Stimulated activated naive B cell treated with anti-CD40 and anti-IgM and Interleukin-4, amounts not matched to agents 10 μg/mL and 1 μg/mL and 100 μg/mL, for 72 hours (primary cell): ENCODE measurements at regions not wholly inside any gene's neighbourhood (a gene's known extent, or its start where the extent isn't known, plus 50 kb on each side); places are given as distances from the start of the nearest gene placed in this dataset.

Experiments
- ATAC-seq, 2 donors: fragments of 150-1000 bp; cut with Tn5 transposase; replicated peaks; 2 replicates each; pipeline ENCODE4 v1.10.0; 2021; ENCODE audit warnings: moderate library complexity in 1 of 2
- DNase-seq: peaks from one replicate; pipeline ENCODE4 v3.0.0; 2021
- H3K27ac Mint-ChIP-seq: one replicate; pipeline ENCODE4 v1.8.0; 2022; ENCODE audit warnings: mild to moderate bottlenecking, mixed read lengths
- H3K27me3 Mint-ChIP-seq, 2 donors: one replicate each; pipeline ENCODE4 v1.8.0; 2022; ENCODE audit warnings: mixed read lengths in 2 of 2
- H3K36me3 Mint-ChIP-seq, 2 donors: one replicate each; pipeline ENCODE4 v1.8.0; 2022; ENCODE audit warnings: mixed read lengths in 2 of 2, mild to moderate bottlenecking in 1 of 2
- H3K4me1 Mint-ChIP-seq, 2 donors: one replicate each; pipeline ENCODE4 v1.8.0; 2022; ENCODE audit warnings: mixed read lengths in 2 of 2, mild to moderate bottlenecking in 1 of 2
- H3K4me3 Mint-ChIP-seq, 2 donors: one replicate each; pipeline ENCODE4 v1.8.0; 2022; ENCODE audit warnings: mild to moderate bottlenecking in 2 of 2, mixed read lengths in 2 of 2, moderate library complexity in 1 of 2
- H3K9me3 Mint-ChIP-seq, 2 donors: one replicate each; pipeline ENCODE4 v1.8.0; 2022; ENCODE audit warnings: mixed read lengths in 2 of 2, mild to moderate bottlenecking in 1 of 2

- Mint-ChIP-seq H3K9me3 (peaks cover 0 to 1% of the 10 kb centered on the region in 2 donors), H3K27me3 (no peaks in the 10 kb centered on the region)
Measured at GRCh38 chr13:38606699-38607535, 80.0 kb upstream of the FREM2 start.

DNA sequence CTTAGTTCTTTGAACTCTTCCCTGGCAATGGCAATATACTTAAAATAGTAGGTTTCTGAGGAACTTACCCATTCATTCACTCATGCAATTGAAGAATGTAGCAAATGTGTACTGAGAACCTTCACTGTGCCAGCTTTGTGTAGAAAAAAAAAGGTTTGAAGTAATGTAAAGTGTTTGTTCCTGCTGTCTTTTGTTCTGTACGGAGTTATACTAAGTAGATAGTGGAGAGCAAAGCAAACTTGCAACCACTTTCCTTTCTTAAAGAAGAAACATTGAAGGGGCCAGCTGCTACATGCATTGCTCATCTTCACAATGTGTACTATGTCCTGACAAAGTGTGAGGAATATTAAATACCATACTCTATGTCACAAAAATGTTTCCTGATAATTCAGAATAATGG lies 68.9 kb upstream of the FREM2 start:
- no peak for DNase-seq
- no peaks in the 10 kb centered on the region for H3K9me3 Mint-ChIP-seq
- no peaks in the 10 kb centered on the region for H3K36me3 Mint-ChIP-seq
- no peak for ATAC-seq
- no peak overlapping the region for H3K27ac Mint-ChIP-seq
- no peaks in the 10 kb centered on the region for H3K27me3 Mint-ChIP-seq
- no peaks in the 10 kb centered on the region for H3K4me1 Mint-ChIP-seq
- H3K4me3 Mint-ChIP-seq: no peak overlapping the region

More at GRCh38 chr13:38606699-38607535, 80.0 kb upstream of the FREM2 start:
- no peaks in the 10 kb centered on the region for H3K4me1 Mint-ChIP-seq
- H3K36me3 Mint-ChIP-seq: no peaks in the 10 kb centered on the region
- ATAC-seq (no peak), DNase-seq (no peak)
- no peak overlapping the region for H3K27ac Mint-ChIP-seq
- no peak overlapping the region for H3K4me3 Mint-ChIP-seq

- no peak for ATAC-seq
- Mint-ChIP-seq H3K27ac (no peak overlapping the region), H3K9me3 (no peaks in the 10 kb centered on the region), H3K27me3 (no peaks in the 10 kb centered on the region), H3K36me3 (no peaks in the 10 kb centered on the region), H3K4me1 (no peaks in the 10 kb centered on the region), H3K4me3 (no peak overlapping the region)
- DNase-seq: no peak
Measured at GRCh38 chr13:38618336-38618735, 68.5 kb upstream of the FREM2 start.

GRCh38 chr13:38618881-38619280 lies 68.0 kb upstream of the FREM2 start:
- Mint-ChIP-seq H3K36me3 (no peaks in the 10 kb centered on the region), H3K27me3 (no peaks in the 10 kb centered on the region), H3K9me3 (no peaks in the 10 kb centered on the region), H3K4me1 (no peaks in the 10 kb centered on the region), H3K4me3 (no peak overlapping the region), H3K27ac (no peak overlapping the region)
- DNase-seq (no peak), ATAC-seq (no peak)

- Mint-ChIP-seq H3K4me1 (no peaks in the 10 kb centered on the region), H3K36me3 (no peaks in the 10 kb centered on the region), H3K27me3 (no peaks in the 10 kb centered on the region), H3K4me3 (no peak overlapping the region), H3K9me3 (peaks cover 0 to 2% of the 10 kb centered on the region in 2 donors), H3K27ac (no peak overlapping the region)
- DNase-seq: no peak
- ATAC-seq: no peak
Measured at GRCh38 chr13:38620876-38621275, 66.0 kb upstream of the FREM2 start.

DNA sequence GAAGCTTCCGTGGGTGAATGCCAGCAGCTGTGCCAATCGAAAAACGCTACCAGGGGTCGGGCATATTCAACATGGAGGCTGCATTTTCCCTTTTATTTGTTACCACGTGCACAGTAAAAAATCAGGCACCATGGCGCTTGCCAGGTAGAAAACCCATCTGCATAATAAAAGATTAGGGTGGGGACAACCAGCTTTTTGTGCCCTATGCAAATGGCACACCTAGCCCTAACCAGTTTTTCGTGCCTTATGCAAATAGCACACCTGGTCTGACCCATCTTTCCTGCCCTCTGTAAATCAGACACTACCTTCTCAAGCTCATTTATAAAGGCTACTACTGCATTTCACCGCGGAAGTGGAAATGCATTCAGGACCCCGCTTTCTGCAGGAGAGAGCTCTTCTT lies 62.1 kb upstream of the FREM2 start:
- Mint-ChIP-seq H3K36me3 (no peaks in the 10 kb centered on the region), H3K27me3 (no peaks in the 10 kb centered on the region), H3K4me1 (no peaks in the 10 kb centered on the region), H3K4me3 (no peak overlapping the region), H3K9me3 (peaks cover 0 to 2% of the 10 kb centered on the region in 2 donors), H3K27ac (no peak overlapping the region)
- ATAC-seq (no peak), DNase-seq (no peak)

DNA sequence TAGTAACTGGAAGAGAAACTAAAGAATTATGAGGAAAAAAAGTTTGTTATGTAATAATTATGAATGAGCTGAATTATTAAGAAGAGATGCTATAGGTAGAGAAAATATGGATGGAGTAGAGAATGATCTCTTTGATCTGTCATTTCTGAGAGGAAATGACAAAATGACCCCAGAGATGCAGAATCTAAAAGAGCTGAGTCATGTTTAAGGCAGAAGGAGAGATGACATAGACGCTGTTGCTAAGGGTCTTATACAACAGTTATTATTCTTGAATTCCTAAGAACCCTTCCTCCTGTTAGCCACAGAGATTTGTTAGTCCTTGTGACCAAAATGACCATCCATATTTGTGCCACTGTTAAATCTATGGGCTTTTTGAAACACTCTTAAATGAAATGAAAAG lies 58.3 kb upstream of the FREM2 start:
- Mint-ChIP-seq H3K27ac (no peak overlapping the region), H3K9me3 (peaks cover 0 to 2% of the 10 kb centered on the region in 2 donors), H3K36me3 (no peaks in the 10 kb centered on the region), H3K4me1 (no peaks in the 10 kb centered on the region), H3K27me3 (no peaks in the 10 kb centered on the region), H3K4me3 (no peak overlapping the region)
- DNase-seq (no peak), ATAC-seq (no peak)

- Mint-ChIP-seq H3K27ac (no peak overlapping the region), H3K9me3 (no peaks in the 10 kb centered on the region), H3K4me3 (no peak overlapping the region), H3K4me1 (no peaks in the 10 kb centered on the region), H3K36me3 (no peaks in the 10 kb centered on the region), H3K27me3 (no peaks in the 10 kb centered on the region)
- DNase-seq (no peak), ATAC-seq (no peak)
Measured at GRCh38 chr13:38630780-38631179, 56.1 kb upstream of the FREM2 start.

- H3K9me3 Mint-ChIP-seq: no peaks in the 10 kb centered on the region
- DNase-seq: no peak
- no peak overlapping the region for H3K4me3 Mint-ChIP-seq
- no peak overlapping the region for H3K27ac Mint-ChIP-seq
- H3K36me3 Mint-ChIP-seq: no peaks in the 10 kb centered on the region
- no peaks in the 10 kb centered on the region for H3K4me1 Mint-ChIP-seq
- ATAC-seq: no peak
- H3K27me3 Mint-ChIP-seq: peaks cover 0 to 9% of the 10 kb centered on the region in 2 donors
Measured at GRCh38 chr13:38635030-38635429, 51.8 kb upstream of the FREM2 start.

DNA sequence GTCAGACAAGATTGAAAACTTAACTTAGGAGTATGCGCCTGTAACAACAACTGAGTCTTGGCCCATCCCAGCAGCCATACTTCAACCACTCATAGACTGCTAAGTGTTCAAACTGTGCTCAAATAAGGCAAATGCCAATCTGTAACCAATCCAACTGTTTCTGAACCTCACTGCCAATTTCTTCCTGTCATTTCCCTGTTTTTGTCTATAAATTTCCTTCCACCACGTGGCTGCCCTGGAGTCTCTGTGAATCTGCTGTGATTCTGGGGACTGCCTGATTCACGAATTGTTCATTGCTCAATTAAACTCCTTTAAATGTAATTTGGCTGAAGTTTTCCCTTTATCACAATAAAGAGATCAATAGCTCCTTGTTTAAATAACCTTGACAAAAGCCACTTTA lies 50.8 kb upstream of the FREM2 start:
- ATAC-seq (no peak), DNase-seq (no peak)
- Mint-ChIP-seq H3K4me1 (no peaks in the 10 kb centered on the region), H3K27ac (no peak overlapping the region), H3K27me3 (peaks cover 0 to 9% of the 10 kb centered on the region in 2 donors), H3K4me3 (no peak overlapping the region), H3K36me3 (no peaks in the 10 kb centered on the region), H3K9me3 (no peaks in the 10 kb centered on the region)

GRCh38 chr13:38636761-38637160 lies 50.1 kb upstream of the FREM2 start:
- DNase-seq (no peak), ATAC-seq (no peak)
- Mint-ChIP-seq H3K4me1 (no peaks in the 10 kb centered on the region), H3K4me3 (no peak overlapping the region), H3K27ac (no peak overlapping the region), H3K27me3 (peaks cover 0 to 9% of the 10 kb centered on the region in 2 donors), H3K9me3 (no peaks in the 10 kb centered on the region), H3K36me3 (no peaks in the 10 kb centered on the region)
